HUES48 (cell line): ENCODE measurements at regions not wholly inside any gene's neighbourhood (a gene's known extent, or its start where the extent isn't known, plus 50 kb on each side); places are given as distances from the start of the nearest gene placed in this dataset.
A peak's percentile ranks its signal among the peaks of the same experiment; 100 is the strongest.
"Not testable (repeated sequence)": the region's sequence is repeated elsewhere in the genome, so short reads cannot be mapped to it uniquely, and the experiment has no call there.

Experiments used
- H3K27ac ChIP-seq: one replicate; pipeline ENCODE4 v1.7.0; 2013; ENCODE audit warnings: low read depth, low read length, inconsistent platforms
- H3K27me3 ChIP-seq: 2 replicates; pipeline ENCODE4 v1.6.1; 2013; ENCODE audit warnings: mild to moderate bottlenecking, low read length; ENCODE audit not compliant: control insufficient read depth, insufficient read depth
- H3K36me3 ChIP-seq: 2 replicates; pipeline ENCODE4 v1.6.1; 2013; ENCODE audit warnings: low read length; ENCODE audit not compliant: control insufficient read depth, insufficient read depth
- H3K4me1 ChIP-seq: 2 replicates; pipeline ENCODE4 v1.6.1; 2013; ENCODE audit warnings: mild to moderate bottlenecking, low read length; ENCODE audit not compliant: control insufficient read depth, insufficient read depth
- H3K4me3 ChIP-seq: 2 replicates; pipeline ENCODE4 v1.5.1; 2013; ENCODE audit warnings: mild to moderate bottlenecking, low read depth, low read length
- H3K9ac ChIP-seq: 2 replicates; pipeline ENCODE4 v1.6.1; 2013; ENCODE audit warnings: mild to moderate bottlenecking, low read depth, low read length, moderate library complexity
- H3K9me3 ChIP-seq: 2 replicates; pipeline ENCODE4 v1.6.1; 2013; ENCODE audit warnings: low read length; ENCODE audit not compliant: control insufficient read depth, insufficient read depth

DNA sequence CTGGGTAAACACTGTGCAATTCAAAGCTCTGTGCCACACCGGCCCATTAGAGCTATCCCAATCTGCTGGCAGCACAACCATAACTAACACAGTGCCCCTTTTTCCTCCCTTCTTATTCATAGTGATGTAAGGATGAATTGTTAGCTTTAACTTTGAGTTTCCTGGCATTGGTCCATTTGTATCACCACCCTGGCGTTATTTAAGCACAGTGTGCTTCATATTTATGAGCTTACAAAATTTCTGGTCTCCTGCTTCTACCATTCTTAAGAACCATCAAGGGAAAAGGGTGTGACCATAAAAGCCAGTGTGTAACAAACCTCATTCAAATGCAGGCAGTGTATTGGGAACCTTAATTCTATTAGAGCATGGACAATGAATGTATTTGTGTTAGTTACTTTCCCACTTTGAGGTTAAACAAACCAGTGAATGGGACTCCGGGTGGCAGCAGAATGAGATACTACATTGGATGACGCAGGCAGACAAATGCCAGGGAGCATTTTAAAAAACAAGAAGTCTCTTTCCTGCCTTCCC, 222.6 kb downstream of the TMEM161B start:
- no peaks in the 10 kb centered on the region for H3K36me3 ChIP-seq
- H3K27me3 ChIP-seq, result no peaks in the 10 kb centered on the region
- H3K9me3 ChIP-seq, result no peaks in the 10 kb centered on the region
- no peak overlapping the region for H3K27ac ChIP-seq
- no peak overlapping the region for H3K4me3 ChIP-seq
- no peak overlapping the region for H3K9ac ChIP-seq
- peaks cover 24% of the 10 kb centered on the region for H3K4me1 ChIP-seq

DNA sequence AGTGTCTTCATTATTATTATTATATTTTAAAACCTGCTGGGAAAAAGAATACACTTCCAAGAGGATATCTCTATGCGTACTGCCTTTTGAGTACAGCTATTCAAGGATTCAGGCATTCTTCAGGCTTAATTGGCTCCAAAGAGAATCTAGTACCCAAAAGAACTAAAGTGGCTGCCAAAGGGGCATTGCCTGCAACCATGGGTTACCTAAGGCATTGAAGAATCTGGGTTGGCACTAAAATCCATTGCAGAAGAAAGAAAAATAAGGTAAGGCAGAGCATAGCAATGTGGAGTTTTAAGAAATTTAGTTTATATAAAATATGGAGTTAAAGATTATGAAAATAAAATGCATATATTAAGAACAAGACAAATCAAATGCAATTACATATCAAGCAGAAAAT, 223.5 kb downstream of the TMEM161B start:
- Histone ChIP-seq H3K4me1 (peaks cover 16% of the 10 kb centered on the region), H3K9ac (no peak overlapping the region), H3K9me3 (no peaks in the 10 kb centered on the region), H3K4me3 (no peak overlapping the region), H3K36me3 (no peaks in the 10 kb centered on the region), H3K27ac (no peak overlapping the region), H3K27me3 (no peaks in the 10 kb centered on the region)

DNA sequence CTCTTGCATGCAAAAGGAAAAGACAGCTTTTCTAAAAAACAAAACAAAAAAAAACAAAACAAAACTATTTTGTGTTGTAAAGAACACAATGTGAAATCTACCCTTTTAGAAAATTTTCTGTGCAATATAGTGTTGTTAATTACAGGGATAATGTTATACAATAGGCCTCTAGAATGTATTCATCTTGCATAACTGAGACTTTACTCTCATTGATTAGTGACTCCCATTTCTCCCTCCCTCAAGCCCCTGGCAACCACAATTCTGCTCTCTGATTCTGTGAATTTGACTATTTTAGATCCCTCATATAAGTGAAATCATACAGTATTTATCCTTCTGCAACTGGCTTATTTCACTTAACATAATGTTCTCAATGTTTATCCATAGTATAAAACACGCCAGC, 234.1 kb downstream of the TMEM161B start:
- no peak overlapping the region for H3K9ac ChIP-seq
- H3K27ac ChIP-seq, result no peak overlapping the region
- H3K27me3 ChIP-seq, result no peaks in the 10 kb centered on the region
- peaks cover 11% of the 10 kb centered on the region for H3K4me1 ChIP-seq
- H3K36me3 ChIP-seq, result no peaks in the 10 kb centered on the region
- no peaks in the 10 kb centered on the region for H3K9me3 ChIP-seq
- no peak overlapping the region for H3K4me3 ChIP-seq

DNA sequence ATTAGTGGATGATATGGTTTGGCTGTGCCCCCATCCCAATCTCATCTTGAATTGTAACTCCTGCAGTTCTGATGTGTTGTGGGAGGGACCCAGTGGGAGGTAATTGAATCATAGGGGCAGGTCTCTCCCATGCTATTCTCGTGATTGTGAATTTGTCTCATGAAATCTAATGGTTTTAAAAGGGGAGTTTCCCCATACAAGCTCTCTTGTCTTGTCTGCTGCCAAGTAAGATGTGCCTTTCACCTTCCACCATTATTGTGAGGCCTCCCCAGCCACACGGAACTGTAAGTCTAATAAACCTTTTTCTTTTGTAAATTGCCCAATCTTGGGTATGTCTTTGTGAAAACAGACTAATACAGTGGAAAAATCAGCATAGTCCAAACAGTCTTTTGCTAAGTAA, 235.5 kb downstream of the TMEM161B start:
- Histone ChIP-seq H3K27ac (no peak overlapping the region), H3K4me1 (peaks cover 11% of the 10 kb centered on the region), H3K9me3 (no peaks in the 10 kb centered on the region), H3K27me3 (no peaks in the 10 kb centered on the region), H3K9ac (no peak overlapping the region), H3K4me3 (no peak overlapping the region), H3K36me3 (no peaks in the 10 kb centered on the region)

DNA sequence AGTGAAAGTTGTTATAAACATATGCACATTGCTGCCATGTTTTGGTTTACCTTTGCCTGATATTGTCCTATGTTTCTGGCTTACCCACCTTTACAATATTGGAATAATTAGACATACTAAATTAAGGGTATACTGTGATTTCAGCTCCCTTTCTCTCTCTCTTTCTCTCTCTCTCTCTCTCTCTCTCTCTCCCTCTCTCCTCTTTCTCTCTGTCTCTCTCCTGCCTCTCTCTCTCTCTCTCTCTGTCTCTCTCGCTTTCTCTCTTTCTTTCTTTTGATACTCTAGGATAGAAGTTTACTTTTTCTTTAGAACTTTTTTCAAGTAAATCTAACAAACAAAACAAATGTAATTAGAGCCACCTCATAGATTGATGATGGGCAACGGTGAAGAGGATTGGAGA, 239.6 kb downstream of the TMEM161B start:
- Histone ChIP-seq H3K27me3 (no peaks in the 10 kb centered on the region), H3K9ac (no peak overlapping the region), H3K4me3 (no peak overlapping the region), H3K4me1 (peaks cover 6% of the 10 kb centered on the region; the same call in 1 of the 2 replicates), H3K9me3 (no peaks in the 10 kb centered on the region), H3K27ac (no peak overlapping the region), H3K36me3 (no peaks in the 10 kb centered on the region)

DNA sequence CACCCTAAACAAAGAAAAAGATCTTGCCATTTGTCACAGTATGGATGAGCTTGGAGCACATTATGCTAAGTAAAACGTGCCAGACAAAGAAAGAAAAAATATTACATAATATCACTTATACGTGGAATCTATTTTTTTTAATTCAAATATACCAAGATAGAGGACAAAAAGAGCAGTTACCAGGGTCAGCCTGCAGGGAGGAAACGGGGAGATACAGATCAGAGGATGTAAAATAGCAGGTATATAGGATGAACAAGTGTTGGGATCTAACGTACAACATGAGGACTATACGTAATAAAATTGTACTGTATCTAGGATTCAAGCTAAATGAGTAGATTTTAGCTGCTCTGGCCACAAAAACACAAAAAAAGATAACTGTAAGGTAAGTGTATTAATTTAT, 247.5 kb downstream of the TMEM161B start:
- H3K9me3 ChIP-seq, result no peaks in the 10 kb centered on the region
- no peak overlapping the region for H3K9ac ChIP-seq
- H3K4me1 ChIP-seq, result no peaks in the 10 kb centered on the region
- no peaks in the 10 kb centered on the region for H3K36me3 ChIP-seq
- no peak overlapping the region for H3K4me3 ChIP-seq
- H3K27ac ChIP-seq, result no peak overlapping the region
- no peaks in the 10 kb centered on the region for H3K27me3 ChIP-seq

DNA sequence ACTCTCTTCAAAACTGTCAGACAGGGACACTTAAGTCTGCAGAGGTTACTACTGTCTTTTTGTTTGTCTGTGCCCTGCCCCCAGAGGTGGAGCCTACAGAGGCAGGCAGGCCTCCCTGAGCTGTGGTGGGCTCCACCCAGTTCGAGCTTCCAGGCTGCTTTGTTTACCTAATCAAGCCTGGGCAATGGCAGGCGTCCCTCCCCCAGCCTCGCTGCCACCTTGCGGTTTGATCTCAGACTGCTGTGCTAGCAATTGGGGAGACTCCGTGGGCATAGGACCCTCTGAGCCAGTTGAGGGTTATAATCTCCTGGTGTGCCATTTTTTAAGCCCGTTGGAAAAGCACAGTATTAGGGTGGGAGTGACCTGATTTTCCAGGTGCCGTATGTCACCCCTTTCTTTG, 253.7 kb downstream of the TMEM161B start:
- not testable (repeated sequence) for H3K4me3 ChIP-seq, H3K27me3 ChIP-seq, H3K36me3 ChIP-seq, H3K9me3 ChIP-seq, H3K4me1 ChIP-seq, H3K27ac ChIP-seq, H3K9ac ChIP-seq

DNA sequence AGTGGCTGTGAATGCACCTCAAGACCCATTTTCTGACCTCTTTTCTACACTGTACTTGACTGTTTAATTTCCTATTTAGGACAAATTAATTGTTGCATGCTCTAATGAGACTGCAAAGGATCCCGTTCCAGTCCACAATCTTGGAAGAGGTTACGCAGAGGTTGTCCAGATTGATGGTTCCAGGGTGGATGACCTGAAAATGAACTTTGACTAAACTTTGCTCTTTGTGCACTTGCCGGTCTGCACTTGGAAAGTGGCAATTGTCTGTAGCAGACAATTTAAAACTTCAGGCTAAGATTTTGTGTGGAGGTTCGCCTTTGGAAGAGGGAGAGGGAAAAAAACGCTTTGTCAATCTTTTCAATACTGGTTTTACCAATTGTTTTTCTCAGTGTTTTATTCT, 267.8 kb downstream of the TMEM161B start:
- H3K9me3 ChIP-seq, result no peaks in the 10 kb centered on the region
- H3K27ac ChIP-seq, result no peak overlapping the region
- no peak overlapping the region for H3K9ac ChIP-seq
- no peaks in the 10 kb centered on the region for H3K4me1 ChIP-seq
- no peak overlapping the region for H3K4me3 ChIP-seq
- H3K27me3 ChIP-seq, result no peaks in the 10 kb centered on the region
- H3K36me3 ChIP-seq, result no peaks in the 10 kb centered on the region

DNA sequence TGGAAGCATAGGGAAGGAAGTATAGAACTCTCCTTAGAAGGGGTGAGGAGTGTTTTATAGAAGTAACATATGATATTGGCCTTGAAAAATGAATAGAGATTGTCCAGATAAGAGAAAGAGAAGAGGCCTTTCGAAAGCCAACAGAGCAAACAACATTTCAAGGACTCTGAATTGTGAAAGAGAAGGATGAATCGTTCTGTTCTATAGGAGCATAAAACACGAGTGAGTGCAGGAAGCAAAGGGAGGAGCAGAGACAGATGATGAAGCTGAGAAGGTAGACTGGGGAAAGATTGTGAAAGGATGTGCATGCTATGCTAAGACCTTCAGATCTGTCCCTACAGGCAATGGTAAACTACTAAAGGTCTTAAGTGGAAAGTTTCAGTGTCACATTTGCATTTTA, 271.0 kb downstream of the TMEM161B start:
- H3K36me3 ChIP-seq, result no peaks in the 10 kb centered on the region
- H3K9me3 ChIP-seq, result no peaks in the 10 kb centered on the region
- H3K4me3 ChIP-seq, result no peak overlapping the region
- H3K27ac ChIP-seq, result no peak overlapping the region
- H3K9ac ChIP-seq, result no peak overlapping the region
- H3K4me1 ChIP-seq, result no peaks in the 10 kb centered on the region
- H3K27me3 ChIP-seq, result no peaks in the 10 kb centered on the region

DNA sequence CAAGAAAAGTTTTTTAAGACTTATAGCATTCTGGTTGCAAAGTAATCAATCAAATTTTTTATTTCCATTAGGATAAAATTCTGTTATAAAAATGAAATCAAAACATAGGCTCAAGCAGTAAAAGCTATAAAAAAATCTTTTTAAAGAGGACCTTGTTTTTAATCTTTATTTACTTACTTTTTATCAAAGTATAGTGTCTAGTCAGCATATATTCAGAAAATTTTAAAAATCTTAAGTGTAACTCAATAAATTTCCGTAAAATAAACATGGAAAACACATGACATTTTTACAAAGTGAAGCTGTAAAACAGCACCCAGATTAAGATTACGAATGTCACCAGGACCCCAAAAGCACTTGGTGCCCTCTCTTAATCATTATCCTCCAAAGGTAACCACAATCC, 302.4 kb downstream of the TMEM161B start:
- H3K27ac ChIP-seq, result no peak overlapping the region
- H3K9me3 ChIP-seq, result no peaks in the 10 kb centered on the region
- H3K4me1 ChIP-seq, result peaks cover under 1% of the 10 kb centered on the region; the same call in 1 of the 2 replicates
- H3K36me3 ChIP-seq, result no peaks in the 10 kb centered on the region
- no peak overlapping the region for H3K9ac ChIP-seq
- no peak overlapping the region for H3K4me3 ChIP-seq
- no peaks in the 10 kb centered on the region for H3K27me3 ChIP-seq

DNA sequence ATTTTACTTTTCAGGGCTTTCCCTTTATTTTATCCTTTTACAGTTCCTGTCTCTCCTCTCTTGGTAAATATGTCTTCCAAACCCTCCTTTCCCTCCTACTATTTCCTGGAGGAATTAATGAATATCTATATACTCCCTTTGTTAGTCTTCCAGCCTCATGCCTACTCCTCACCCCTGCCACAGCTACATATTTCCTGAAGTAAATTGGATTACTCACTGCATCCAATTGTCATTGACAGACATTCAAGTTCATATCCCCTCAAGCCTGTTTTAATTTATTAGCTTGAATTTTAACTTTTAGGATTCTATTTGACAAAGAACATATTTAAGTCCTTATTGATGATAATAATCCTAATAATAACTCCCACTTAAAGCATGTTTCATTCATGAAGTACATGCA, 314.5 kb downstream of the TMEM161B start:
- no peak overlapping the region for H3K9ac ChIP-seq
- no peaks in the 10 kb centered on the region for H3K9me3 ChIP-seq
- H3K27me3 ChIP-seq, result no peaks in the 10 kb centered on the region
- H3K4me3 ChIP-seq, result 0 out of 2 replicates have a peak overlapping the region, but pooled peaks have one; percentile 15
- H3K27ac ChIP-seq, result no peak overlapping the region
- peaks cover 43% of the 10 kb centered on the region for H3K4me1 ChIP-seq
- H3K36me3 ChIP-seq, result no peaks in the 10 kb centered on the region

DNA sequence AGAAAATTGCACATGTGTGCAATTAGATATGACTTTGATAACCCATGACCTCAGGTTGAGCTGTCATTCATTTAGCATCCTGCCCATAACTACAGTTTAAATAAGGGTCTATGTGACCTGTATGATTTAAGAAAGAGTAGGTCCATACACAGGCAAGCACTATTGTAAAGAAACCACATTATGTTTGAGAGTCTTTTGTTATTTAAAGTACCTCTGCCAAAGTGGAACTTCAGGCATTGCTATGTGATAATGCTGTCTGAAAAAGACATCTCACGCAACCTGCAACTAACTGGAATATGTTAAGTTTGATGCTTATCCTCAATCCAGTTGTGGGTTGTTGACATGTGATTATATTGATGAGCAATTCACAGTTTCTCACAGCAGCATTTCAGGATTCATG, 317.0 kb downstream of the TMEM161B start:
- Histone ChIP-seq H3K9me3 (no peaks in the 10 kb centered on the region), H3K9ac (no peak overlapping the region), H3K36me3 (no peaks in the 10 kb centered on the region), H3K4me3 (no peak overlapping the region), H3K27me3 (no peaks in the 10 kb centered on the region), H3K27ac (no peak overlapping the region), H3K4me1 (peaks cover 41% of the 10 kb centered on the region)
